ENCODE measurements at regions not wholly inside any gene's neighbourhood (a gene's known extent, or its start where the extent isn't known, plus 50 kb on each side); places are given as distances from the start of the nearest gene placed in this dataset.

DNA sequence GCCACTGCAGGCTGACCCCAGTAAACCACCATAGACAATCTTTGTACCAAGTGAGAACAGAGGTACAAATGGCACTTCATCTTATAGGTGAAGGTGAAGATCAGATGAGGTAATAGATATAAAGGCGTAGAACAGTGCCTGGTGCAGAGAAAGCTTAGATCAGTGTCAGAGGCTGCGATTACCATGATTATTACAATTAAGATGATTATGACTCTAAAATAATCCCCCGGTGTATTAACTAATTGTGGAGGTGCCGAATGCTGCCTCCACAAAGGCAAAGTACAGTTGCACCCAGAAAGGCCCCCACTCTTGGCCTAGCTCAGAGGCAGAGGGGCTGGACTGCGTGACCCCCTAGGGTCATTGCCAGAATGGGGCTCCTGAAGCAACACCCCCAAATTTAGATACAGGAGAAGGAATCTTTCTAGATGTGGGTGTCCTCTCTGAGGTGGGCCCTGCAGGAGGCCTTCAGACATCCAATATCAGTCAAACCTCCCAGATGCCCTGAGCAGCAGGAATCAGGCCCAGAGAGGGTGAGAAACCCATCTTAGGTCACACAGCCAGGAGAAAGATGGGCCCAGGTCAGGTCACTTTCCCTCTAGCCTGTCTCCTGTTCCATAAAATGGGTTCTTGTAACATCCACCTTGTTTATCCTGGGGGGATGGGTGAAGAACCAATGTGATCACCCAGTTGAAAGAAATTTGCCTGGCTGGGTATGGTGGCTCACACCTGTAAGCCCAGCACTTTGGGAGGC lies 139.8 kb downstream of the PHETA1 start:
- TF ChIP-seq, protein P1, sequence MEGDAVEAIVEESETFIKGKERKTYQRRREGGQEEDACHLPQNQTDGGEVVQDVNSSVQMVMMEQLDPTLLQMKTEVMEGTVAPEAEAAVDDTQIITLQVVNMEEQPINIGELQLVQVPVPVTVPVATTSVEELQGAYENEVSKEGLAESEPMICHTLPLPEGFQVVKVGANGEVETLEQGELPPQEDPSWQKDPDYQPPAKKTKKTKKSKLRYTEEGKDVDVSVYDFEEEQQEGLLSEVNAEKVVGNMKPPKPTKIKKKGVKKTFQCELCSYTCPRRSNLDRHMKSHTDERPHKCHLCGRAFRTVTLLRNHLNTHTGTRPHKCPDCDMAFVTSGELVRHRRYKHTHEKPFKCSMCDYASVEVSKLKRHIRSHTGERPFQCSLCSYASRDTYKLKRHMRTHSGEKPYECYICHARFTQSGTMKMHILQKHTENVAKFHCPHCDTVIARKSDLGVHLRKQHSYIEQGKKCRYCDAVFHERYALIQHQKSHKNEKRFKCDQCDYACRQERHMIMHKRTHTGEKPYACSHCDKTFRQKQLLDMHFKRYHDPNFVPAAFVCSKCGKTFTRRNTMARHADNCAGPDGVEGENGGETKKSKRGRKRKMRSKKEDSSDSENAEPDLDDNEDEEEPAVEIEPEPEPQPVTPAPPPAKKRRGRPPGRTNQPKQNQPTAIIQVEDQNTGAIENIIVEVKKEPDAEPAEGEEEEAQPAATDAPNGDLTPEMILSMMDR (IDR thresholded peaks at IDR 0.05 in 2 of 3, conservative IDR thresholded peaks at IDR 0.05 in 1 of 3; ENCODE audit: borderline replicate concordance in 1 of 3, insufficient read depth in 1 of 3, low read depth in 2 of 3, low read length in 2 of 3): no peak
- TF ChIP-seq SP1 (IDR thresholded peaks at IDR 0.05; ENCODE audit: low read depth) (no peak), SRF (IDR thresholded peaks at IDR 0.05; ENCODE audit: low read depth) (no peak)
- TF ChIP-seq, protein P2, sequence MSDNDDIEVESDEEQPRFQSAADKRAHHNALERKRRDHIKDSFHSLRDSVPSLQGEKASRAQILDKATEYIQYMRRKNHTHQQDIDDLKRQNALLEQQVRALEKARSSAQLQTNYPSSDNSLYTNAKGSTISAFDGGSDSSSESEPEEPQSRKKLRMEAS (IDR thresholded peaks at IDR 0.05): no peak
